GM18907 (cell line): ENCODE measurements at regions not wholly inside any gene's neighbourhood (a gene's known extent, or its start where the extent isn't known, plus 50 kb on each side); places are given as distances from the start of the nearest gene placed in this dataset.

Experiments
- ATAC-seq: cut with Tn5 transposase; IDR thresholded peaks from one replicate; pipeline ENCODE4 v1.9.1; 2021; ENCODE audit warnings: mild to moderate bottlenecking, moderate library complexity; ENCODE audit not compliant: unreplicated experiment

GRCh38 chr6:139593081-139593480 is 218.6 kb upstream of the CITED2 start:
- ATAC-seq: no peak

GRCh38 chr6:139592011-139592410 is 217.6 kb upstream of the CITED2 start:
- ATAC-seq: no peak

- no peak for ATAC-seq
Observed at GRCh38 chr6:139591075-139591865, 216.8 kb upstream of the CITED2 start.

- ATAC-seq: no peak
Observed at GRCh38 chr6:139590206-139590605, 215.8 kb upstream of the CITED2 start.

- no peak for ATAC-seq
Observed at GRCh38 chr6:139588734-139589593, 214.5 kb upstream of the CITED2 start.

- no peak for ATAC-seq
Observed at GRCh38 chr6:139588076-139588639, 213.7 kb upstream of the CITED2 start.

GRCh38 chr6:139587469-139587868 is 213.0 kb upstream of the CITED2 start:
- no peak for ATAC-seq

- no peak for ATAC-seq
Observed at GRCh38 chr6:139586273-139586672, 211.8 kb upstream of the CITED2 start.

GRCh38 chr6:139584599-139584998 is 210.2 kb upstream of the CITED2 start:
- ATAC-seq: no peak

- ATAC-seq: no peak
Observed at GRCh38 chr6:139583420-139583819, 209.0 kb upstream of the CITED2 start.

- no peak for ATAC-seq
Observed at GRCh38 chr6:139582956-139583355, 208.5 kb upstream of the CITED2 start.

GRCh38 chr6:139581485-139581865 is 207.0 kb upstream of the CITED2 start:
- ATAC-seq: no peak

- ATAC-seq: peak; percentile 82
Observed at GRCh38 chr6:139580592-139581484, 206.4 kb upstream of the CITED2 start.

GRCh38 chr6:139577763-139578604 is 203.5 kb upstream of the CITED2 start:
- ATAC-seq: no peak

- ATAC-seq: no peak
Observed at GRCh38 chr6:139577124-139577762, 202.8 kb upstream of the CITED2 start.

GRCh38 chr6:139572001-139572400 is 197.6 kb upstream of the CITED2 start:
- ATAC-seq: no peak

- no peak for ATAC-seq
Observed at GRCh38 chr6:139570166-139570565, 195.7 kb upstream of the CITED2 start.

- no peak for ATAC-seq
Observed at GRCh38 chr6:139569566-139569965, 195.1 kb upstream of the CITED2 start.

GRCh38 chr6:139568956-139569538 is 194.6 kb upstream of the CITED2 start:
- no peak for ATAC-seq
